Peyer's patch (tissue), 4 donors: ENCODE measurements at regions not wholly inside any gene's neighbourhood (a gene's known extent, or its start where the extent isn't known, plus 50 kb on each side); places are given as distances from the start of the nearest gene placed in this dataset.

Experiments
- CTCF ChIP-seq, 6 experiments: fragments of 450-650 bp in 4 of 6; fragments of 200-600 bp in 2 of 6; sonication (generic) in 1 of 6; IDR thresholded peaks; one replicate each; pipeline ENCODE4 v1.5.1; 2017 to 2019; ENCODE audit warnings: antibody characterized with exemption in 6 of 6, mild to moderate bottlenecking in 3 of 6, moderate library complexity in 1 of 6
- POLR2A ChIP-seq, 2 donors: fragments of 450-650 bp; IDR thresholded peaks; one replicate each; pipeline ENCODE4 v1.5.1; 2017; ENCODE audit warnings: antibody characterized with exemption in 2 of 2, mild to moderate bottlenecking in 2 of 2, moderate library complexity in 2 of 2

GRCh38 chr1:227427411-227427810 lies 109.1 kb upstream of the CDC42BPA start:
- no peak for TF ChIP-seq CTCF (IDR thresholded peaks at IDR 0.05)
- no peak for TF ChIP-seq POLR2A (IDR thresholded peaks at IDR 0.05)
